Sigmoid colon (tissue), 4 donors: ENCODE measurements at regions not wholly inside any gene's neighbourhood (a gene's known extent, or its start where the extent isn't known, plus 50 kb on each side); places are given as distances from the start of the nearest gene placed in this dataset.

Source experiments
- CTCF ChIP-seq, 4 experiments: fragments of 450-650 bp in 3 of 4; fragments of 200-600 bp in 1 of 4; IDR thresholded peaks; one replicate each; pipeline ENCODE4 v1.5.1; 2016 to 2019; ENCODE audit warnings: antibody characterized with exemption in 4 of 4, mild to moderate bottlenecking in 3 of 4, moderate library complexity in 2 of 4
- POLR2AphosphoS5 ChIP-seq, 4 donors: sonication (generic); formaldehyde crosslinking; IDR thresholded peaks; one replicate each; pipeline ENCODE4 v1.6.1; 2017; ENCODE audit warnings: antibody characterized with exemption in 4 of 4

GRCh38 chr3:117756563-117756962 lies 1047.0 kb downstream of the TUSC7 start:
- TF ChIP-seq CTCF (IDR thresholded peaks at IDR 0.05), result no peak
- no peak for TF ChIP-seq POLR2AphosphoS5 (IDR thresholded peaks at IDR 0.05)
